IPS-15b (cell line): ENCODE measurements at regions not wholly inside any gene's neighbourhood (a gene's known extent, or its start where the extent isn't known, plus 50 kb on each side); places are given as distances from the start of the nearest gene placed in this dataset.
"Not testable (repeated sequence)": the region's sequence is repeated elsewhere in the genome, so short reads cannot be mapped to it uniquely, and the experiment has no call there.

Source experiments
- H3K27me3 ChIP-seq: one replicate; pipeline ENCODE4 v1.6.1; 2013; ENCODE audit warnings: low read length; ENCODE audit not compliant: control insufficient read depth, insufficient read depth
- H3K36me3 ChIP-seq: one replicate; pipeline ENCODE4 v1.6.1; 2013; ENCODE audit warnings: low read length; ENCODE audit not compliant: control insufficient read depth, insufficient read depth
- H3K4me1 ChIP-seq: one replicate; pipeline ENCODE4 v1.6.1; 2013; ENCODE audit warnings: mild to moderate bottlenecking, low read length; ENCODE audit not compliant: control insufficient read depth, insufficient read depth
- H3K4me3 ChIP-seq: one replicate; pipeline ENCODE4 v1.5.1; 2013; ENCODE audit warnings: low read depth, low read length
- H3K9ac ChIP-seq: one replicate; pipeline ENCODE4 v1.6.1; 2013; ENCODE audit warnings: low read depth, mild to moderate bottlenecking, low read length
- H3K9me3 ChIP-seq: one replicate; pipeline ENCODE4 v1.6.1; 2013; ENCODE audit warnings: mild to moderate bottlenecking, low read length; ENCODE audit not compliant: control insufficient read depth, insufficient read depth

- no peaks in the 10 kb centered on the region for H3K36me3 ChIP-seq
- H3K4me3 ChIP-seq: no peak overlapping the region
- no peaks in the 10 kb centered on the region for H3K9me3 ChIP-seq
- no peaks in the 10 kb centered on the region for H3K4me1 ChIP-seq
- no peak overlapping the region for H3K9ac ChIP-seq
- H3K27me3 ChIP-seq: no peaks in the 10 kb centered on the region
Measured at GRCh38 chr1:187568067-187568466, 739.3 kb downstream of the PLA2G4A start.

- H3K4me3 ChIP-seq: no peak overlapping the region
- no peaks in the 10 kb centered on the region for H3K4me1 ChIP-seq
- no peak overlapping the region for H3K9ac ChIP-seq
- H3K36me3 ChIP-seq: no peaks in the 10 kb centered on the region
- no peaks in the 10 kb centered on the region for H3K27me3 ChIP-seq
- no peaks in the 10 kb centered on the region for H3K9me3 ChIP-seq
Measured at GRCh38 chr1:187570166-187570565, 741.4 kb downstream of the PLA2G4A start.

DNA sequence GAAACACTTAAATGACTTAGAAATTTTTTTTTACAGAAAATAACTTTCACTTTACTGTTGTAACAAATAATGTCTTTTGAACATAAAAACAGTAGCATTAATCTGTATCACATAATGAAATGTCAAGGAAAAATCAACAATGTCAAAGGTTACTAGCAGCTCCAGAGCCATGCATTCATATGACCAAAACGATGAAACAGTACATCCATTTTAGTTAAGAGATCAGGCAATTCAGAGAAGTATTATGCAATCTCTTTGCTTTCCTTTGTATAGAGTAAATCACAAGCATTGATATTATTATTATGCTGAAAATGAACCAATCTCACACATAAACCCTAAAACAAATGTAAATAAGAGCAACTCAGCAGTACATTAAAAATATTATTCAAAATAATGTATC lies 748.9 kb downstream of the PLA2G4A start:
- no peak overlapping the region for H3K4me3 ChIP-seq
- H3K4me1 ChIP-seq: no peaks in the 10 kb centered on the region
- no peaks in the 10 kb centered on the region for H3K27me3 ChIP-seq
- no peaks in the 10 kb centered on the region for H3K9me3 ChIP-seq
- H3K9ac ChIP-seq: no peak overlapping the region
- H3K36me3 ChIP-seq: no peaks in the 10 kb centered on the region

GRCh38 chr1:187588917-187589316 lies 760.2 kb downstream of the PLA2G4A start:
- Histone ChIP-seq H3K9ac (no peak overlapping the region), H3K27me3 (no peaks in the 10 kb centered on the region), H3K36me3 (no peaks in the 10 kb centered on the region), H3K9me3 (no peaks in the 10 kb centered on the region), H3K4me3 (no peak overlapping the region), H3K4me1 (no peaks in the 10 kb centered on the region)

GRCh38 chr1:187605736-187606135 lies 777.0 kb downstream of the PLA2G4A start:
- no peaks in the 10 kb centered on the region for H3K9me3 ChIP-seq
- H3K9ac ChIP-seq: no peak overlapping the region
- H3K4me1 ChIP-seq: peaks cover 3% of the 10 kb centered on the region
- H3K4me3 ChIP-seq: no peak overlapping the region
- no peaks in the 10 kb centered on the region for H3K36me3 ChIP-seq
- no peaks in the 10 kb centered on the region for H3K27me3 ChIP-seq

DNA sequence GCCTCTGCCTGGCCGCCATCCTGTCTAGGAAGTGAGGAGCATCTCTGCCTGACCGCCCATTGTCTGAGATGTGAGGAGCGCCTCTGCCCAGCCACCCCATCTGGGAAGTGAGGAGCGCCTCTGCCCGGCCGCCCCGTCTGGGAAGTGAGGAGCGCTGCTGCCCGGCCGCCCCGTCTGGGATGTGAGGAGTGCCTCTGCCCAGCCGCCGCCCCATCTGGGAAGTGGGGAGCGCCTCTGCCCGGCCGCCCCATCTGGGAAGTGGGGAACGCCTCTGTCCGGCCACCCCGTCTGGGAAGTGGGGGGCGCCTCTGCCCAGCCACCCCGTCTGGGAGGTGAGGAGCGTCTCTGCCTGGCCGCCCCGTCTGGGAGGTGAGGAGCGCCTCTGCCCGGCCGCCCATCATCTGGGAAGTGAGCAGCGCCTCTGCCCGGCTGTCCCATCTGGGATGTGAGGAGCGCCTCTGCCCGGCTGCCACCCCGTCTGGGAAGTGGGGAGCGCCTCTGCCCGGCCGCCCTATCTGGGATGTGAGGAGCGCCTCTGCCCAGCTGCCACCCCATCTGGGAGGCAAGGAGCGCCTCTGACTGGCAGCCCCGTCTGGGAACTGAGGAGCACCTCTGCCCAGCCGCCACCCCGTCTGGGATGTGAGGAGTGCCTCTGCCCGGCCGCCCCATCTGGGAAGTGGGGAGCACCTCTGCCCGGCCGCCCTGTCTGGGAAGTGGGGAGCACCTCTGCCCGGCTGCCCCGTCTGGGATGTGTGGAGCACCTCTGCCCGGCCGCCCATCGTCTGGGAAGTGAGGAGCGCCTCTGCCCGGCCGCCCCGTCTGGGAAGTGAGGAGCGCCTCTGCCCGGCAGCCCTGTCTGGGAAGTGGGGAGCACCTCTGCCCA lies 787.3 kb downstream of the PLA2G4A start:
- H3K9me3 ChIP-seq: peaks cover 16% of the 10 kb centered on the region
- not testable (repeated sequence) for H3K27me3 ChIP-seq

GRCh38 chr1:187616830-187617229 lies 788.1 kb downstream of the PLA2G4A start:
- not testable (repeated sequence) for H3K36me3 ChIP-seq, H3K4me3 ChIP-seq, H3K9ac ChIP-seq, H3K4me1 ChIP-seq, H3K27me3 ChIP-seq
- H3K9me3 ChIP-seq: peaks cover 16% of the 10 kb centered on the region

More for the DNA sequence above, 787.3 kb downstream of the PLA2G4A start:
- H3K36me3 ChIP-seq, H3K4me3 ChIP-seq, H3K9ac ChIP-seq, H3K4me1 ChIP-seq: not testable (repeated sequence)

DNA sequence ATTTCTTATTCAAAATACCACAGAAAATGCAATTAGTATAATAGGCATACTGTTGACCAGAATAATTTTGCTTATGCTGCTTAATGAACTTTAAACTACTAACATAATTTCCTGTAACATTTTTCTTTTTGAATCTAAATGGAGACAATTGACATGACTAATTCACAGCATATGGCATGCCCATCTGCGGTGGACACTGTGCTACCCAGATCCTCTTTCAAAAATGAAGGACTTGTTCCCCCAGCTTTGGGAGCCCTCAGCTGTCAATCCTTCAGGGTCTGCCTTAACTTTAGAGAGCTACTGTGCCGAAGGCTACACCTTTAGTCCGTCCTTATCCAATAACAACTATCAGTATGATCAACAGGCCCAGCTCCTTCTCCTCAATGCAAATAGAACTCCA lies 789.0 kb downstream of the PLA2G4A start:
- Histone ChIP-seq H3K36me3 (no peaks in the 10 kb centered on the region), H3K4me1 (peaks cover 3% of the 10 kb centered on the region), H3K4me3 (no peak overlapping the region), H3K9me3 (peaks cover 16% of the 10 kb centered on the region), H3K9ac (no peak overlapping the region), H3K27me3 (no peaks in the 10 kb centered on the region)

DNA sequence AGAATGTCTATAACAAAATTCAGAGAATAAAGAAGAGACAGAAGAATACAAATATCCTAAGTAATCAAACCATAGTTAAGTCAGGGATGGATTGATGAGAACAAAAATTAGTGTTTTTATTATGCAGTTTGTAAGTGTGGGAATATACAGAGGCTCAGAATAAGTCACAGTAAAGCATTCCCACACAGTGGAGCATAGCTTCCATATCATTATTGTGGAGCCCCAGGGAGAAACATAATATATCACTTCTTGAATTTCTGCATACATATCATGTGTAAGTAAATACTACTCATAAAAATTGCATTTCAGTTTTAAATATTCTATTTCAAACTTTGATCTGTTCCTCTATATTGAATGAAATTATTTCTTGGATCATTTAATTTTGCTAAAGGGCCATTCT lies 790.4 kb downstream of the PLA2G4A start:
- H3K9me3 ChIP-seq: peaks cover 16% of the 10 kb centered on the region
- no peak overlapping the region for H3K9ac ChIP-seq
- peaks cover 10% of the 10 kb centered on the region for H3K4me1 ChIP-seq
- no peak overlapping the region for H3K4me3 ChIP-seq
- H3K36me3 ChIP-seq: no peaks in the 10 kb centered on the region
- no peaks in the 10 kb centered on the region for H3K27me3 ChIP-seq

GRCh38 chr1:187621951-187622350 lies 793.2 kb downstream of the PLA2G4A start:
- Histone ChIP-seq H3K9me3 (peaks cover 9% of the 10 kb centered on the region), H3K36me3 (no peaks in the 10 kb centered on the region), H3K9ac (no peak overlapping the region), H3K4me3 (no peak overlapping the region), H3K4me1 (peaks cover 28% of the 10 kb centered on the region), H3K27me3 (no peaks in the 10 kb centered on the region)

DNA sequence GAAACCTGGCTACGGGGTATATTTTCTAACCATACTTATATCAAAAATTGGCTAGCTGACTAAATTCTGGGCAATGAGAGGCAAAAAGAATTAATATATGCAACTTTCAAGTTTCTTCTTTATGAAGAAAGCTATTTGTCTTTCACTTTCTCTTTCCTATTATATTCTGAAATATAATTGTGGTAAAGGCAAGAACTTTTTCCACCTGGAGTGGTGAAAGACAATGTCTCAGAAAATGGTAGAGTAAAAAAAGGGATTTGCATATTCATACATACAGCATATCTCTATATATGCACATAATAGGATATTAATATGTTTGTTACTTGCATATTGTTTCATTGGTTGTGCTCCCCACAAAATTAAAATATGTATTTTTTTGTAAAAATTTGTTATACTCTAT lies 793.8 kb downstream of the PLA2G4A start:
- Histone ChIP-seq H3K9ac (no peak overlapping the region), H3K4me3 (no peak overlapping the region), H3K27me3 (no peaks in the 10 kb centered on the region), H3K4me1 (peaks cover 28% of the 10 kb centered on the region), H3K9me3 (peaks cover 9% of the 10 kb centered on the region), H3K36me3 (no peaks in the 10 kb centered on the region)

GRCh38 chr1:187624812-187625545 lies 796.2 kb downstream of the PLA2G4A start:
- H3K9ac ChIP-seq: no peak overlapping the region
- no peak overlapping the region for H3K4me3 ChIP-seq
- no peaks in the 10 kb centered on the region for H3K36me3 ChIP-seq
- H3K9me3 ChIP-seq: no peaks in the 10 kb centered on the region
- no peaks in the 10 kb centered on the region for H3K27me3 ChIP-seq
- H3K4me1 ChIP-seq: peaks cover 28% of the 10 kb centered on the region
